BLaER1 (cell line): ENCODE measurements at regions not wholly inside any gene's neighbourhood (a gene's known extent, or its start where the extent isn't known, plus 50 kb on each side); places are given as distances from the start of the nearest gene placed in this dataset.

ENCODE experiments used
- H3K27ac ChIP-seq: shearing (Covaris generic); formaldehyde crosslinking; 2 replicates; pipeline ENCODE4 v1.8.1; 2022
- H3K27me3 ChIP-seq: shearing (Covaris generic); formaldehyde crosslinking; 2 replicates; pipeline ENCODE4 v1.8.1; 2022
- H3K36me3 ChIP-seq: shearing (Covaris generic); formaldehyde crosslinking; 2 replicates; pipeline ENCODE4 v1.8.1; 2022
- H3K4me1 ChIP-seq: shearing (Covaris generic); formaldehyde crosslinking; 2 replicates; pipeline ENCODE4 v1.8.1; 2022
- H3K4me2 ChIP-seq: shearing (Covaris generic); formaldehyde crosslinking; 2 replicates; pipeline ENCODE4 v1.8.1; 2022
- H3K4me3 ChIP-seq: shearing (Covaris generic); formaldehyde crosslinking; 2 replicates; pipeline ENCODE4 v1.8.1; 2022
- H3K9ac ChIP-seq: shearing (Covaris generic); formaldehyde crosslinking; 2 replicates; pipeline ENCODE4 v1.8.1; 2022
- H3K9me3 ChIP-seq: shearing (Covaris generic); formaldehyde crosslinking; 2 replicates; pipeline ENCODE4 v1.8.1; 2022
- H4K20me1 ChIP-seq: shearing (Covaris generic); formaldehyde crosslinking; 2 replicates; pipeline ENCODE4 v1.8.1; 2022
- Cebpa-rat ChIP-seq: shearing (Covaris generic); IDR thresholded peaks from 2 replicates; pipeline ENCODE4 v1.8.1; 2022

- Histone ChIP-seq H3K9me3 (no peaks in the 10 kb centered on the region), H3K9ac (no peak overlapping the region), H3K27me3 (no peaks in the 10 kb centered on the region), H3K4me2 (no peak overlapping the region), H4K20me1 (no peaks in the 10 kb centered on the region), H3K4me1 (no peaks in the 10 kb centered on the region), H3K27ac (no peak overlapping the region), H3K36me3 (no peaks in the 10 kb centered on the region), H3K4me3 (no peak overlapping the region)
- TF ChIP-seq Cebpa-rat: no peak
These were observed 126.7 kb upstream of the AGA start for GRCh38 chr4:177568931-177569330.

GRCh38 chr4:177569434-177569833 lies 127.2 kb upstream of the AGA start:
- Histone ChIP-seq H3K36me3 (no peaks in the 10 kb centered on the region), H3K4me2 (no peak overlapping the region), H3K4me1 (no peaks in the 10 kb centered on the region), H3K4me3 (no peak overlapping the region), H3K9me3 (no peaks in the 10 kb centered on the region), H3K27me3 (no peaks in the 10 kb centered on the region), H3K9ac (no peak overlapping the region), H3K27ac (no peak overlapping the region), H4K20me1 (no peaks in the 10 kb centered on the region)
- no peak for TF ChIP-seq Cebpa-rat

- H3K36me3 ChIP-seq: no peaks in the 10 kb centered on the region
- no peaks in the 10 kb centered on the region for H3K4me1 ChIP-seq
- H3K4me3 ChIP-seq: no peak overlapping the region
- no peaks in the 10 kb centered on the region for H4K20me1 ChIP-seq
- H3K27me3 ChIP-seq: no peaks in the 10 kb centered on the region
- no peaks in the 10 kb centered on the region for H3K9me3 ChIP-seq
- no peak overlapping the region for H3K4me2 ChIP-seq
- H3K27ac ChIP-seq: no peak overlapping the region
- H3K9ac ChIP-seq: no peak overlapping the region
- TF ChIP-seq Cebpa-rat: no peak
These were observed 131.3 kb upstream of the AGA start for GRCh38 chr4:177573507-177573906.

GRCh38 chr4:177574446-177574845 lies 132.2 kb upstream of the AGA start:
- H3K4me3 ChIP-seq: no peak overlapping the region

GRCh38 chr4:177579649-177580048 lies 137.4 kb upstream of the AGA start:
- TF ChIP-seq Cebpa-rat: no peak
- H3K27me3 ChIP-seq: no peaks in the 10 kb centered on the region
- no peak overlapping the region for H3K27ac ChIP-seq
- no peak overlapping the region for H3K9ac ChIP-seq
- H3K4me2 ChIP-seq: no peak overlapping the region
- no peak overlapping the region for H3K4me3 ChIP-seq
- no peaks in the 10 kb centered on the region for H3K9me3 ChIP-seq
- H3K4me1 ChIP-seq: no peaks in the 10 kb centered on the region
- H4K20me1 ChIP-seq: no peaks in the 10 kb centered on the region
- no peaks in the 10 kb centered on the region for H3K36me3 ChIP-seq

More at GRCh38 chr4:177574446-177574845, 132.2 kb upstream of the AGA start:
- no peaks in the 10 kb centered on the region for H3K36me3 ChIP-seq
- H3K9ac ChIP-seq: no peak overlapping the region
- no peaks in the 10 kb centered on the region for H3K9me3 ChIP-seq
- no peak for TF ChIP-seq Cebpa-rat
- no peaks in the 10 kb centered on the region for H3K27me3 ChIP-seq
- no peaks in the 10 kb centered on the region for H3K4me1 ChIP-seq
- H3K27ac ChIP-seq: no peak overlapping the region
- no peak overlapping the region for H3K4me2 ChIP-seq
- H4K20me1 ChIP-seq: no peaks in the 10 kb centered on the region

- Histone ChIP-seq H3K9ac (no peak overlapping the region), H3K9me3 (no peaks in the 10 kb centered on the region), H3K4me3 (no peak overlapping the region), H4K20me1 (no peaks in the 10 kb centered on the region), H3K4me2 (no peak overlapping the region), H3K27me3 (no peaks in the 10 kb centered on the region), H3K4me1 (no peaks in the 10 kb centered on the region), H3K27ac (no peak overlapping the region), H3K36me3 (no peaks in the 10 kb centered on the region)
- TF ChIP-seq Cebpa-rat: no peak
These were observed 140.8 kb upstream of the AGA start for GRCh38 chr4:177582992-177583391.

GRCh38 chr4:177587989-177588388 lies 145.8 kb upstream of the AGA start:
- H3K4me3 ChIP-seq: no peak overlapping the region
- H4K20me1 ChIP-seq: no peaks in the 10 kb centered on the region
- no peak overlapping the region for H3K9ac ChIP-seq
- H3K27ac ChIP-seq: no peak overlapping the region
- no peaks in the 10 kb centered on the region for H3K4me1 ChIP-seq
- TF ChIP-seq Cebpa-rat: no peak
- H3K9me3 ChIP-seq: no peaks in the 10 kb centered on the region
- H3K27me3 ChIP-seq: no peaks in the 10 kb centered on the region
- no peak overlapping the region for H3K4me2 ChIP-seq
- no peaks in the 10 kb centered on the region for H3K36me3 ChIP-seq

GRCh38 chr4:177595386-177595785 lies 153.1 kb upstream of the AGA start:
- no peak for TF ChIP-seq Cebpa-rat
- Histone ChIP-seq H3K4me1 (no peaks in the 10 kb centered on the region), H3K27me3 (no peaks in the 10 kb centered on the region), H4K20me1 (no peaks in the 10 kb centered on the region), H3K9me3 (no peaks in the 10 kb centered on the region), H3K9ac (no peak overlapping the region), H3K36me3 (no peaks in the 10 kb centered on the region), H3K4me3 (no peak overlapping the region), H3K4me2 (no peak overlapping the region), H3K27ac (no peak overlapping the region)

GRCh38 chr4:177596035-177596434 lies 153.8 kb upstream of the AGA start:
- Histone ChIP-seq H3K27me3 (no peaks in the 10 kb centered on the region), H3K4me1 (no peaks in the 10 kb centered on the region), H3K9ac (no peak overlapping the region), H3K27ac (no peak overlapping the region), H3K4me2 (no peak overlapping the region), H4K20me1 (no peaks in the 10 kb centered on the region), H3K9me3 (no peaks in the 10 kb centered on the region), H3K36me3 (no peaks in the 10 kb centered on the region), H3K4me3 (no peak overlapping the region)
- no peak for TF ChIP-seq Cebpa-rat

- H3K9me3 ChIP-seq: no peaks in the 10 kb centered on the region
- no peaks in the 10 kb centered on the region for H3K4me1 ChIP-seq
- no peak overlapping the region for H3K27ac ChIP-seq
- no peak overlapping the region for H3K4me3 ChIP-seq
- H3K27me3 ChIP-seq: no peaks in the 10 kb centered on the region
- H3K4me2 ChIP-seq: no peak overlapping the region
- no peaks in the 10 kb centered on the region for H3K36me3 ChIP-seq
- H4K20me1 ChIP-seq: no peaks in the 10 kb centered on the region
- H3K9ac ChIP-seq: no peak overlapping the region
- no peak for TF ChIP-seq Cebpa-rat
These were observed 154.8 kb upstream of the AGA start for GRCh38 chr4:177596991-177597390.

GRCh38 chr4:177605252-177605651 lies 163.0 kb upstream of the AGA start:
- Histone ChIP-seq H3K4me3 (no peak overlapping the region), H3K9me3 (peaks cover 9% of the 10 kb centered on the region), H3K4me1 (no peaks in the 10 kb centered on the region), H3K4me2 (no peak overlapping the region), H3K9ac (no peak overlapping the region), H3K27ac (no peak overlapping the region), H3K27me3 (no peaks in the 10 kb centered on the region), H4K20me1 (no peaks in the 10 kb centered on the region), H3K36me3 (no peaks in the 10 kb centered on the region)
- TF ChIP-seq Cebpa-rat: no peak
